ENCODE measurements at regions not wholly inside any gene's neighbourhood (a gene's known extent, or its start where the extent isn't known, plus 50 kb on each side); places are given as distances from the start of the nearest gene placed in this dataset.

- Mint-ChIP-seq H3K27me3 (ENCODE audit: low read depth) (peaks cover 4% of the 10 kb centered on the region), H3K4me1 (ENCODE audit: low read depth) (peaks cover 11% of the 10 kb centered on the region), H3K4me3 (no peak overlapping the region), H3K9me3 (no peaks in the 10 kb centered on the region), H3K36me3 (ENCODE audit: insufficient read depth in 2 of 2) (no peaks in the 10 kb centered on the region), H3K27ac (no peak overlapping the region)
- DNase-seq = no peak
- no peak for ATAC-seq (replicated peaks in 1 of 2)
Measured at GRCh38 chr2:44109166-44109565, 59.5 kb upstream of the PPM1B start.

- no peak for DNase-seq
- Mint-ChIP-seq H3K27me3 (ENCODE audit: low read depth) (peaks cover 7% of the 10 kb centered on the region), H3K27ac (no peak overlapping the region), H3K4me3 (no peak overlapping the region), H3K9me3 (no peaks in the 10 kb centered on the region), H3K36me3 (ENCODE audit: insufficient read depth in 2 of 2) (no peaks in the 10 kb centered on the region), H3K4me1 (ENCODE audit: low read depth) (peaks cover 11% of the 10 kb centered on the region)
- ATAC-seq (replicated peaks in 1 of 2) = no peak
Measured at GRCh38 chr2:44110444-44110843, 58.2 kb upstream of the PPM1B start.

- Mint-ChIP-seq H3K4me1 (ENCODE audit: low read depth) (peaks cover 18% of the 10 kb centered on the region), H3K36me3 (ENCODE audit: insufficient read depth in 2 of 2) (no peaks in the 10 kb centered on the region), H3K9me3 (no peaks in the 10 kb centered on the region), H3K27ac (no peak overlapping the region), H3K27me3 (ENCODE audit: low read depth) (peaks cover 7% of the 10 kb centered on the region), H3K4me3 (no peak overlapping the region)
- peak in 1 of 2 donors; percentile 26 for ATAC-seq (replicated peaks in 1 of 2)
- no peak for DNase-seq
Measured at GRCh38 chr2:44112096-44112495, 56.6 kb upstream of the PPM1B start.

GRCh38 chr2:44116319-44116718, 52.4 kb upstream of the PPM1B start:
- DNase-seq = no peak
- Mint-ChIP-seq H3K36me3 (ENCODE audit: insufficient read depth in 2 of 2) (peaks cover 0 to 2% of the 10 kb centered on the region in 2 donors), H3K9me3 (no peaks in the 10 kb centered on the region), H3K4me1 (ENCODE audit: low read depth) (peaks cover 39% of the 10 kb centered on the region), H3K27ac (peak overlapping the region; percentile 64), H3K4me3 (peak overlapping the region in 1 of 2 donors; percentile 15), H3K27me3 (ENCODE audit: low read depth) (peaks cover 7% of the 10 kb centered on the region)
- ATAC-seq (replicated peaks in 1 of 2) = peak in 1 of 2 donors; percentile 45

- Mint-ChIP-seq H3K4me3 (no peak overlapping the region), H3K36me3 (ENCODE audit: insufficient read depth in 2 of 2) (peaks cover 0 to 2% of the 10 kb centered on the region in 2 donors), H3K9me3 (no peaks in the 10 kb centered on the region), H3K27ac (no peak overlapping the region), H3K27me3 (ENCODE audit: low read depth) (peaks cover 7% of the 10 kb centered on the region), H3K4me1 (ENCODE audit: low read depth) (peaks cover 50% of the 10 kb centered on the region)
- ATAC-seq (replicated peaks in 1 of 2) = peak; percentile 71 to 76
- DNase-seq = peak; percentile 53 to 57
Measured at GRCh38 chr2:44118257-44118656, 50.4 kb upstream of the PPM1B start.
